MM.1S (cell line): ENCODE measurements at regions not wholly inside any gene's neighbourhood (a gene's known extent, or its start where the extent isn't known, plus 50 kb on each side); places are given as distances from the start of the nearest gene placed in this dataset.

Experiments used
- EZH2 ChIP-seq: fragments of 300-600 bp; sonication (generic); optimal IDR thresholded peaks from 2 replicates; pipeline ENCODE3; 2017; ENCODE audit warnings: low read depth, mild to moderate bottlenecking, antibody characterized with exemption, low read length, mixed read lengths
- TF ChIP-seq, protein P1 (sequence below): fragments of 300-600 bp; sonication (generic); IDR thresholded peaks from 2 replicates; pipeline ENCODE4 v1.5.1; 2016; ENCODE audit warnings: antibody characterized with exemption, low read length, mixed read lengths

- TF ChIP-seq, protein P1, sequence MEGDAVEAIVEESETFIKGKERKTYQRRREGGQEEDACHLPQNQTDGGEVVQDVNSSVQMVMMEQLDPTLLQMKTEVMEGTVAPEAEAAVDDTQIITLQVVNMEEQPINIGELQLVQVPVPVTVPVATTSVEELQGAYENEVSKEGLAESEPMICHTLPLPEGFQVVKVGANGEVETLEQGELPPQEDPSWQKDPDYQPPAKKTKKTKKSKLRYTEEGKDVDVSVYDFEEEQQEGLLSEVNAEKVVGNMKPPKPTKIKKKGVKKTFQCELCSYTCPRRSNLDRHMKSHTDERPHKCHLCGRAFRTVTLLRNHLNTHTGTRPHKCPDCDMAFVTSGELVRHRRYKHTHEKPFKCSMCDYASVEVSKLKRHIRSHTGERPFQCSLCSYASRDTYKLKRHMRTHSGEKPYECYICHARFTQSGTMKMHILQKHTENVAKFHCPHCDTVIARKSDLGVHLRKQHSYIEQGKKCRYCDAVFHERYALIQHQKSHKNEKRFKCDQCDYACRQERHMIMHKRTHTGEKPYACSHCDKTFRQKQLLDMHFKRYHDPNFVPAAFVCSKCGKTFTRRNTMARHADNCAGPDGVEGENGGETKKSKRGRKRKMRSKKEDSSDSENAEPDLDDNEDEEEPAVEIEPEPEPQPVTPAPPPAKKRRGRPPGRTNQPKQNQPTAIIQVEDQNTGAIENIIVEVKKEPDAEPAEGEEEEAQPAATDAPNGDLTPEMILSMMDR, result no peak
- no peak for TF ChIP-seq EZH2
Measured at GRCh38 chr14:96686126-96686525, 111.1 kb upstream of the VRK1 start.
